ENCODE measurements at regions not wholly inside any gene's neighbourhood (a gene's known extent, or its start where the extent isn't known, plus 50 kb on each side); places are given as distances from the start of the nearest gene placed in this dataset.

GRCh38 chr9:80125731-80126264 lies 554.0 kb downstream of the TLE4 start:
- no peak overlapping the region for H3K4me3 ChIP-seq (ENCODE audit: low read depth, low read length)
- TF ChIP-seq POLR2A (IDR thresholded peaks at IDR 0.05; ENCODE audit: extremely low read depth, insufficient read length) (no peak), CTCF (IDR thresholded peaks at IDR 0.05; ENCODE audit: low read depth, low read length) (no peak), MYC (IDR thresholded peaks at IDR 0.05; ENCODE audit: low read depth, low read length) (no peak), MAX (IDR thresholded peaks at IDR 0.05; ENCODE audit: low read depth, low read length) (no peak)
- no peak for DNase-seq (ENCODE audit: low read depth)

- TF ChIP-seq MYC (IDR thresholded peaks at IDR 0.05; ENCODE audit: low read depth, low read length) (no peak), CTCF (IDR thresholded peaks at IDR 0.05; ENCODE audit: low read depth, low read length) (no peak), POLR2A (IDR thresholded peaks at IDR 0.05; ENCODE audit: extremely low read depth, insufficient read length) (no peak), MAX (IDR thresholded peaks at IDR 0.05; ENCODE audit: low read depth, low read length) (no peak)
- no peak for DNase-seq (ENCODE audit: low read depth)
- H3K4me3 ChIP-seq (ENCODE audit: low read depth, low read length) = no peak overlapping the region
Observed at GRCh38 chr9:80117031-80117430, 545.3 kb downstream of the TLE4 start.

GRCh38 chr9:80114241-80114640 lies 542.5 kb downstream of the TLE4 start:
- no peak overlapping the region for H3K4me3 ChIP-seq (ENCODE audit: low read depth, low read length)
- DNase-seq (ENCODE audit: low read depth) = no peak
- no peak for TF ChIP-seq POLR2A (IDR thresholded peaks at IDR 0.05; ENCODE audit: extremely low read depth, insufficient read length)
- no peak for TF ChIP-seq CTCF (IDR thresholded peaks at IDR 0.05; ENCODE audit: low read depth, low read length)
- no peak for TF ChIP-seq MYC (IDR thresholded peaks at IDR 0.05; ENCODE audit: low read depth, low read length)
- TF ChIP-seq MAX (IDR thresholded peaks at IDR 0.05; ENCODE audit: low read depth, low read length) = no peak

GRCh38 chr9:80107931-80108660 lies 536.3 kb downstream of the TLE4 start:
- TF ChIP-seq MYC (IDR thresholded peaks at IDR 0.05; ENCODE audit: low read depth, low read length) (no peak), MAX (IDR thresholded peaks at IDR 0.05; ENCODE audit: low read depth, low read length) (no peak), CTCF (IDR thresholded peaks at IDR 0.05; ENCODE audit: low read depth, low read length) (no peak), POLR2A (IDR thresholded peaks at IDR 0.05; ENCODE audit: extremely low read depth, insufficient read length) (no peak)
- DNase-seq (ENCODE audit: low read depth) = no peak
- H3K4me3 ChIP-seq (ENCODE audit: low read depth, low read length) = no peak overlapping the region

- no peak overlapping the region for H3K4me3 ChIP-seq (ENCODE audit: low read depth, low read length)
- no peak for DNase-seq (ENCODE audit: low read depth)
- TF ChIP-seq POLR2A (IDR thresholded peaks at IDR 0.05; ENCODE audit: extremely low read depth, insufficient read length) (no peak), MAX (IDR thresholded peaks at IDR 0.05; ENCODE audit: low read depth, low read length) (no peak), MYC (IDR thresholded peaks at IDR 0.05; ENCODE audit: low read depth, low read length) (no peak), CTCF (IDR thresholded peaks at IDR 0.05; ENCODE audit: low read depth, low read length) (no peak)
Observed at GRCh38 chr9:80097476-80097875, 525.7 kb downstream of the TLE4 start.
